OCI-LY1 (cell line): ENCODE measurements at regions not wholly inside any gene's neighbourhood (a gene's known extent, or its start where the extent isn't known, plus 50 kb on each side); places are given as distances from the start of the nearest gene placed in this dataset.

Source experiments
- CTCF ChIP-seq: fragments of 200-600 bp; sonication (generic), shearing (Covaris generic); IDR thresholded peaks from 2 replicates; pipeline ENCODE4 v1.5.1; 2017; ENCODE audit warnings: mild to moderate bottlenecking, antibody characterized with exemption, low read length, moderate library complexity, mixed read lengths
- EZH2 ChIP-seq: fragments of 200-600 bp; sonication (generic), shearing (Covaris generic); IDR thresholded peaks from 2 replicates; pipeline ENCODE4 v1.8.0; 2017; ENCODE audit warnings: borderline replicate concordance, mixed run types, mild to moderate bottlenecking, antibody characterized with exemption, low read length, moderate library complexity, mixed read lengths

GRCh38 chr20:23198815-23199214 lies 112.7 kb upstream of the CD93 start:
- no peak for TF ChIP-seq CTCF
- no peak for TF ChIP-seq EZH2
